Upper lobe of left lung (tissue), 6 donors: ENCODE measurements at regions not wholly inside any gene's neighbourhood (a gene's known extent, or its start where the extent isn't known, plus 50 kb on each side); places are given as distances from the start of the nearest gene placed in this dataset.

Experiments used
- ATAC-seq, 2 donors: fragments of 200-7000 bp; cut with Tn5 transposase; one replicate each; pipeline ENCODE4 v1.9.1; 2022; ENCODE audit warnings: mild to moderate bottlenecking in 2 of 2, moderate library complexity in 2 of 2; ENCODE audit not compliant: low FRiP score in 2 of 2
- DNase-seq, 2 donors: peaks; one replicate each; pipeline ENCODE4 v3.0.0-alpha.2; 2019 to 2020
- H3K27ac ChIP-seq, 4 donors: fragments of 200-600 bp; sonication (generic); one replicate each; pipeline ENCODE4 v1.5.1; 2016 to 2019
- H3K27me3 ChIP-seq, 4 donors: fragments of 200-600 bp; sonication (generic); one replicate each; pipeline ENCODE4 v1.5.1; 2017 to 2019
- H3K36me3 ChIP-seq, 4 donors: fragments of 200-600 bp; sonication (generic); one replicate each; pipeline ENCODE4 v1.5.1; 2016 to 2019
- H3K4me1 ChIP-seq, 4 donors: fragments of 200-600 bp; sonication (generic); one replicate each; pipeline ENCODE4 v1.5.1; 2018 to 2019
- H3K4me3 ChIP-seq, 4 donors: fragments of 200-600 bp; sonication (generic); one replicate each; pipeline ENCODE4 v1.5.1; 2017 to 2019; ENCODE audit warnings: mild to moderate bottlenecking in 2 of 4, moderate library complexity in 1 of 4
- H3K9me3 ChIP-seq, 4 donors: fragments of 200-600 bp; sonication (generic); one replicate each; pipeline ENCODE4 v1.5.1; 2018 to 2019
- EP300 ChIP-seq, 4 donors: sonication (generic); formaldehyde crosslinking; IDR thresholded peaks; one replicate each; pipeline ENCODE4 v1.5.1; 2017; ENCODE audit warnings: antibody characterized with exemption in 4 of 4, control low read depth in 2 of 4
- POLR2A ChIP-seq, 4 donors: fragments of 450-650 bp; IDR thresholded peaks; one replicate each; pipeline ENCODE4 v1.5.1; 2016 to 2017; ENCODE audit warnings: antibody characterized with exemption in 4 of 4, mild to moderate bottlenecking in 2 of 4
- POLR2AphosphoS5 ChIP-seq, 2 donors: sonication (generic); formaldehyde crosslinking; IDR thresholded peaks; one replicate each; pipeline ENCODE4 v1.5.1; 2017; ENCODE audit warnings: antibody characterized with exemption in 2 of 2
- WGBS, 2 donors: methylation state at CpG; one replicate each; pipeline ENCODE4 v1.1.5; 2017 to 2018; 5-methylcytosine and 5-hydroxymethylcytosine counted together
- TF ChIP-seq, protein P1 (sequence below), 6 experiments: fragments of 450-650 bp in 4 of 6; fragments of 200-600 bp in 2 of 6; sonication (generic) in 2 of 6; IDR thresholded peaks; one replicate each; pipeline ENCODE4 v1.5.1; 2016 to 2019; ENCODE audit warnings: antibody characterized with exemption in 6 of 6
- donor health status: DM: no; HTN: no; CAD: no; lungs with moderate emphysema.
- donor health status: DM: no; HTN: yes; CAD: no; lungs with severe emphysema.

DNA sequence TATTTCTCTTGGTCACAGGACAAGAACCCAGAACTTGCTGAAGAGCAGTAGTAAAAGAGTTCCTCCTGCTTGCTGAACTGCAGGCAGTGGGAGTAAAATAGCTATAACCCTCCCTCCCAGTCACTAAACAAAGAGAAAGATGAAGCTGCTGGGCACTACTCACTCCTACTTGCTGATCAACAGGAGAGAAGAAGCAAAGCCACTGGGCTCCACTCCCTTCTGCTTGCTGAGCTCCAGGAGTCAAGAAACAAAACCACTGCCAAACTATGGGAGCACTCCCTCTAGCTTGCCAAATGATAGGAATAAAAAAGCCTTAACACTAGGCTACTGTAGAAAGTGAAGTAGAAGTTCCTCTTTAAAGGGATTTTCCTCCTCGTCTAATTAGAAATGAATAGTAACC, 155.3 kb downstream of the RASSF9 start:
- 86 to 94% methylated on average over 1 of the region's 1 CpG for WGBS, 2 donors
- Histone ChIP-seq H3K27ac (no peak overlapping the region), H3K27me3 (no peaks in the 10 kb centered on the region), H3K4me3 (no peak overlapping the region), H3K4me1 (no peaks in the 10 kb centered on the region), H3K36me3 (no peaks in the 10 kb centered on the region), H3K9me3 (peaks cover 0 to 9% (median 4%) of the 10 kb centered on the region in 4 donors)
- DNase-seq, result no peak
- ATAC-seq, result no peak
- TF ChIP-seq, protein P1, sequence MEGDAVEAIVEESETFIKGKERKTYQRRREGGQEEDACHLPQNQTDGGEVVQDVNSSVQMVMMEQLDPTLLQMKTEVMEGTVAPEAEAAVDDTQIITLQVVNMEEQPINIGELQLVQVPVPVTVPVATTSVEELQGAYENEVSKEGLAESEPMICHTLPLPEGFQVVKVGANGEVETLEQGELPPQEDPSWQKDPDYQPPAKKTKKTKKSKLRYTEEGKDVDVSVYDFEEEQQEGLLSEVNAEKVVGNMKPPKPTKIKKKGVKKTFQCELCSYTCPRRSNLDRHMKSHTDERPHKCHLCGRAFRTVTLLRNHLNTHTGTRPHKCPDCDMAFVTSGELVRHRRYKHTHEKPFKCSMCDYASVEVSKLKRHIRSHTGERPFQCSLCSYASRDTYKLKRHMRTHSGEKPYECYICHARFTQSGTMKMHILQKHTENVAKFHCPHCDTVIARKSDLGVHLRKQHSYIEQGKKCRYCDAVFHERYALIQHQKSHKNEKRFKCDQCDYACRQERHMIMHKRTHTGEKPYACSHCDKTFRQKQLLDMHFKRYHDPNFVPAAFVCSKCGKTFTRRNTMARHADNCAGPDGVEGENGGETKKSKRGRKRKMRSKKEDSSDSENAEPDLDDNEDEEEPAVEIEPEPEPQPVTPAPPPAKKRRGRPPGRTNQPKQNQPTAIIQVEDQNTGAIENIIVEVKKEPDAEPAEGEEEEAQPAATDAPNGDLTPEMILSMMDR (IDR thresholded peaks at IDR 0.05), result no peak
- TF ChIP-seq POLR2AphosphoS5 (IDR thresholded peaks at IDR 0.05) (no peak), POLR2A (IDR thresholded peaks at IDR 0.05) (no peak)

DNA sequence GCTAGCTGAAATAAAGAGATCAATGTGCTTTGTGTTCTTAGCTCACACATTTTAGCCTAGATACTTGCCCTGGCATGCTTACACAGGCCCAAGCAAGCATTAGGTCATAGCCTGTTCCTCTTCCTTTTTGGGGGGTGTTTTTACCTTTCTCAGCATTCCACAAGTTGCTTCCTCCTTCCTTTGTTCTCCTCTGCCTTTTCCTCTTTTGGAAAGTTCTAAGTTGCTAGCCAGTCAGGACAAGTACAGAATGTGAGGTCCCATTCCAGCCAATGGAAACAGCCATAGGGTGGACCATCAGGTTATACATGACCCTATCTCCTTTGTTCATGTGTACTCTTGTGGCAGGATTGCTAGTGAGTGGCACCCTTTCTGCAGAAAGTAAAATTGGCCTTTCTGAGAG, 154.9 kb downstream of the RASSF9 start:
- Histone ChIP-seq H3K4me3 (no peak overlapping the region), H3K27ac (no peak overlapping the region), H3K27me3 (no peaks in the 10 kb centered on the region), H3K4me1 (no peaks in the 10 kb centered on the region), H3K36me3 (no peaks in the 10 kb centered on the region), H3K9me3 (peaks cover 0 to 9% (median 4%) of the 10 kb centered on the region in 4 donors)
- TF ChIP-seq EP300 (IDR thresholded peaks at IDR 0.05) (no peak), POLR2AphosphoS5 (IDR thresholded peaks at IDR 0.05) (no peak), POLR2A (IDR thresholded peaks at IDR 0.05) (no peak)
- TF ChIP-seq, protein P1 (IDR thresholded peaks at IDR 0.05), result no peak
- no peak for DNase-seq
- no peak for ATAC-seq

DNA sequence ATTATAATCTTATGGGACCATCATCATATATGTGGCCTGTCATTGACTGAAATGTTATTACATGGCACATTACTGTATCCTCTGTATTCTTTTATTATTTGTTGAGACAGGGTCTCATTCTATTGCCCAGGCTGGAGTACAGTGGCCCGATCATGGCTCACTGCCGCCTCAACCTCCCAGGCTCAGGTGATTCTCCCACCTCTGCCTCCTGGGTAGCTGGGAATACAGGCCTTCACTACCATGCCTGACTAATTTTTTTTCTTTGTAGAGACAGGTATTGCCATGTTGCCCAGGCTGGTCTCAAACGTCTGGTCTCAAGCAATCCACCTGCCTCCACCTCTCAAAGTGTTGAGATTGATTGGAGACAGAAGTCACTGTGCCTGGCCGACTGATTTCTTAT, 153.2 kb downstream of the RASSF9 start:
- H3K9me3 ChIP-seq, result peaks cover 0 to 9% (median 4%) of the 10 kb centered on the region in 4 donors
- TF ChIP-seq, protein P1 (IDR thresholded peaks at IDR 0.05), result no peak
- TF ChIP-seq POLR2A (IDR thresholded peaks at IDR 0.05) (no peak), EP300 (IDR thresholded peaks at IDR 0.05) (no peak), POLR2AphosphoS5 (IDR thresholded peaks at IDR 0.05) (no peak)
- H3K36me3 ChIP-seq, result no peaks in the 10 kb centered on the region
- H3K4me3 ChIP-seq, result no peak overlapping the region
- H3K27me3 ChIP-seq, result no peaks in the 10 kb centered on the region
- WGBS, 2 donors, result 86 to 94% methylated on average over 4 of the region's 4 CpGs
- H3K27ac ChIP-seq, result no peak overlapping the region
- ATAC-seq (no peak), DNase-seq (no peak)
- H3K4me1 ChIP-seq, result no peaks in the 10 kb centered on the region

DNA sequence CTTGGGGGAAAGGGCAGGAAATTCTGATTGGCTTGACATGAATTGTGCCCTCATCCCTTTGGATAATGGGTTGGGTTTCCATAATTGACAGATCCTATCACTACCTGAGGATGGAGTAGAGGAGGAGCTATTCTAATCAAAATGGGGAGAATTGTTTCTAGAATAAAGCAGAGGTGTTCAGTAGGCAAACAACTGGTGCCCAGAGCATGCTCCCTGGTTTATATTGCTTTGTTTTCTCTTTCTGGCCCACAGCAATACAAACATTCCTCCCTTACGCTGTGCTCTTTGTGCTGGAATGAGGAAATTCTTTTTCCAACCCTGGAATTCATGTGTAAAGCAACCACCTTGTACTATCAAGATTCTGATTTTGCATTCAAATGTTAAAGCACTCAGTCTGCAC, 147.4 kb downstream of the RASSF9 start:
- Histone ChIP-seq H3K27ac (no peak overlapping the region), H3K4me3 (no peak overlapping the region), H3K9me3 (no peaks in the 10 kb centered on the region), H3K27me3 (no peaks in the 10 kb centered on the region), H3K36me3 (no peaks in the 10 kb centered on the region), H3K4me1 (no peaks in the 10 kb centered on the region)
- DNase-seq, result no peak
- ATAC-seq, result no peak
- no peak for TF ChIP-seq POLR2AphosphoS5 (IDR thresholded peaks at IDR 0.05)
- WGBS, 2 donors, result 29 to 55% methylated on average over 1 of the region's 1 CpG

DNA sequence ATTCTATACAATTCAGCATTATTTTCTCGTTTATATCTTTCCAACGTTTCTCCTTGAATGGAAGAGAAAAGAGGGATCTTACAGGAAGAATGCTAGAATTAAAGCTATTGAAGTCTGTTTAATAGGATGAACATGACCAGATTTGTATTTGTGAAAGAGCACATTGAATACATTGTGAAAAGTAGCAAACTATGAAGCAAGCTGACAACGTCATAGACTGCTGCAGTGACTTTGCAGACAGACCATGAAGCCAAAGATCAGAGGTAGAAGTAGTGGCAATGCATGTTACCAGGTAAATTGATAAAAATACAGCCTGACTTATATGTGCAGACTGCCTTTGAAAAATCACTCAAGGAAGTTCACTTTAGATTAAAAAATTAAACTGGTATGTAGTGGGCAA, 146.1 kb downstream of the RASSF9 start:
- H3K4me1 ChIP-seq, result no peaks in the 10 kb centered on the region
- no peak for DNase-seq
- no peaks in the 10 kb centered on the region for H3K36me3 ChIP-seq
- TF ChIP-seq POLR2AphosphoS5 (IDR thresholded peaks at IDR 0.05) (no peak), POLR2A (IDR thresholded peaks at IDR 0.05) (no peak), EP300 (IDR thresholded peaks at IDR 0.05) (no peak)
- TF ChIP-seq, protein P1 (IDR thresholded peaks at IDR 0.05), result no peak
- H3K9me3 ChIP-seq, result no peaks in the 10 kb centered on the region
- H3K27ac ChIP-seq, result no peak overlapping the region
- ATAC-seq, result no peak
- no peak overlapping the region for H3K4me3 ChIP-seq
- no peaks in the 10 kb centered on the region for H3K27me3 ChIP-seq
- WGBS, 2 donors, result 79 to 80% methylated on average over 3 of the region's 3 CpGs
